ENCODE measurements at regions not wholly inside any gene's neighbourhood (a gene's known extent, or its start where the extent isn't known, plus 50 kb on each side); places are given as distances from the start of the nearest gene placed in this dataset.

- TF ChIP-seq CTCF (IDR thresholded peaks at IDR 0.05; ENCODE audit: insufficient read depth, low read length, poor library complexity, severe bottlenecking) (no peak), EZH2phosphoT487 (conservative IDR thresholded peaks at IDR 0.05; ENCODE audit: low read length) (no peak)
Measured at GRCh38 chr12:126897778-126898177, 1369.2 kb upstream of the TMEM132C start.
